NOMO-1 treated with dmso at 0.1 percent for 144 hours (cell line): ENCODE measurements at regions not wholly inside any gene's neighbourhood (a gene's known extent, or its start where the extent isn't known, plus 50 kb on each side); places are given as distances from the start of the nearest gene placed in this dataset.
"Not testable (repeated sequence)": the region's sequence is repeated elsewhere in the genome, so short reads cannot be mapped to it uniquely, and the experiment has no call there.

Experiments used
- DNase-seq: peaks from one replicate; lab custom pipeline; 2025; ENCODE audit not compliant: unreplicated experiment; lab: John Stamatoyannopoulos, UW

GRCh38 chr17:70369391-70369790 is 200.1 kb downstream of the KCNJ2 start:
- no peak for DNase-seq

- DNase-seq, result no peak
Measured at GRCh38 chr17:70370816-70371215, 201.5 kb downstream of the KCNJ2 start.

GRCh38 chr17:70373369-70373768 is 204.0 kb downstream of the KCNJ2 start:
- no peak for DNase-seq

GRCh38 chr17:70374496-70374895 is 205.2 kb downstream of the KCNJ2 start:
- DNase-seq, result no peak

- no peak for DNase-seq
Measured at GRCh38 chr17:70375406-70375805, 206.1 kb downstream of the KCNJ2 start.

- no peak for DNase-seq
Measured at GRCh38 chr17:70375813-70376770, 206.8 kb downstream of the KCNJ2 start.

- DNase-seq, result no peak
Measured at GRCh38 chr17:70377654-70378053, 208.3 kb downstream of the KCNJ2 start.

- DNase-seq, result no peak
Measured at GRCh38 chr17:70378076-70378475, 208.7 kb downstream of the KCNJ2 start.

GRCh38 chr17:70379945-70380344 is 210.6 kb downstream of the KCNJ2 start:
- no peak for DNase-seq

GRCh38 chr17:70381916-70382315 is 212.6 kb downstream of the KCNJ2 start:
- not testable (repeated sequence) for DNase-seq

GRCh38 chr17:70388326-70388725 is 219.0 kb downstream of the KCNJ2 start:
- no peak for DNase-seq

- DNase-seq, result not testable (repeated sequence)
Measured at GRCh38 chr17:70389232-70389757, 220.0 kb downstream of the KCNJ2 start.

- peak; percentile 20 for DNase-seq
Measured at GRCh38 chr17:70390049-70390448, 220.7 kb downstream of the KCNJ2 start.

- no peak for DNase-seq
Measured at GRCh38 chr17:70394473-70395232, 225.3 kb downstream of the KCNJ2 start.

GRCh38 chr17:70405492-70406220 is 236.3 kb downstream of the KCNJ2 start:
- DNase-seq, result peak; percentile 62

GRCh38 chr17:70407506-70407905 is 238.2 kb downstream of the KCNJ2 start:
- DNase-seq, result no peak

GRCh38 chr17:70408768-70409167 is 239.4 kb downstream of the KCNJ2 start:
- no peak for DNase-seq

- no peak for DNase-seq
Measured at GRCh38 chr17:70414300-70414699, 245.0 kb downstream of the KCNJ2 start.

GRCh38 chr17:70420861-70421445 is 251.6 kb downstream of the KCNJ2 start:
- no peak for DNase-seq

- DNase-seq, result no peak
Measured at GRCh38 chr17:70422862-70423261, 253.5 kb downstream of the KCNJ2 start.

GRCh38 chr17:70423562-70423961 is 254.2 kb downstream of the KCNJ2 start:
- no peak for DNase-seq
